NCI-H2107 treated with DMSO at 0.1 percent for 48 hours (cell line): ENCODE measurements at regions not wholly inside any gene's neighbourhood (a gene's known extent, or its start where the extent isn't known, plus 50 kb on each side); places are given as distances from the start of the nearest gene placed in this dataset.
A peak's percentile ranks its signal among the peaks of the same experiment; 100 is the strongest.

Experiments
- DNase-seq: peaks from one replicate; lab custom pipeline; 2025; ENCODE audit not compliant: unreplicated experiment; lab: John Stamatoyannopoulos, UW

DNA sequence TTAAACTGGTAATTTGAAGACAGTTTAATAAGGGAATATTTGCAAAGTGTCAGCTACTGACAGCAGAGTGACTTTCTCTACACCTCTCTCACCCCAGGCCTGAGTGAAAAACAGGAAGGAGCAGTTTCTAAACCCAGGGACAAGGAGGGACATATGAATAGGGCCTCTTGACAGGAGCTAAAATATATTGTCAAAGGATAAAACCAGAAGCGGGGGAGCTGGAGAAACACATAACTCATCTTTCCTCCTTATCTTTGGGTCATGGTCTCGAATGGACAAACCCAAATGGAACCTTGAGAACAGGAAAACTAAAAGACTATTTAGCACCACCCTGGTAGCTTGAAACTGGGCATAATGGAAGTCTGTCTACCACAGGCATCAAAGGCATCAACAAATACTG is 197.5 kb upstream of the FOXA2 start:
- DNase-seq = no peak

DNA sequence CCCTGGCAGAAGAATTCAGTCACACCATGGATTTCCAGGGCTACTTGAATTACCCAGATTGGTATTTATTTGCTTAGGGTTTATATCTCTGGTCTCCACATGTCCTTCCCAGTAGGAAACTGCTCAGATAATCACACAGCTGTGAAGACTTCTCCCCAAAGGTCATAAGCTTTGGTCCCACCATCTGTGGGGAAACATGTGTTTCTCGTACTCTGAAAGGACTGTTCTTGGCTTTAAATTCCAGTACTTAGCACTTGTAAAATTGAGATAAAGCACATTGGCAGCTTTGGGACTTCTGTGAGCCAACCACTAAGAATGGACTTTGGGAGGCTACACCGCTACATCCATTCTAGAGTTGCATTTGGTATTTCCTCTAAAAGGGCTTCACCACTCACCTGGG is 205.3 kb upstream of the FOXA2 start:
- DNase-seq = no peak

DNA sequence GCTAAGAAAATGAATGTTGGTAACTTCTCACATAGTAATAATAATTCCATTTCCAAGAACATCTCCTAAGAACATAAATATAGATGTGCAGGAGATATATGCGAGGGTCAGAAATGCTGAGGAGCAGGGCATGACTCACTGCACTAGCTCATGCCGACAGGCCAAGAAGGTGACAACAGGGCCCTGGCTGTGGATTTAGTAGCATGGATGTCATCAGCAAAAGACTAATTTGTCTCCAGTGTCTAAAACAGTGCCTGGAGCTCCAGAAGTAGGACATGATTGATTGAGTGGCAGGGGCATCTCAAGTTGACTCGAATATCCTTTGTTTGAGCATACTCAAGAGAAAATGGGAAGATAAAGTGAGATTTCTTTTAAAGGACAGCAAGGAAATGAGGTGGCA is 207.0 kb upstream of the FOXA2 start:
- no peak for DNase-seq

DNA sequence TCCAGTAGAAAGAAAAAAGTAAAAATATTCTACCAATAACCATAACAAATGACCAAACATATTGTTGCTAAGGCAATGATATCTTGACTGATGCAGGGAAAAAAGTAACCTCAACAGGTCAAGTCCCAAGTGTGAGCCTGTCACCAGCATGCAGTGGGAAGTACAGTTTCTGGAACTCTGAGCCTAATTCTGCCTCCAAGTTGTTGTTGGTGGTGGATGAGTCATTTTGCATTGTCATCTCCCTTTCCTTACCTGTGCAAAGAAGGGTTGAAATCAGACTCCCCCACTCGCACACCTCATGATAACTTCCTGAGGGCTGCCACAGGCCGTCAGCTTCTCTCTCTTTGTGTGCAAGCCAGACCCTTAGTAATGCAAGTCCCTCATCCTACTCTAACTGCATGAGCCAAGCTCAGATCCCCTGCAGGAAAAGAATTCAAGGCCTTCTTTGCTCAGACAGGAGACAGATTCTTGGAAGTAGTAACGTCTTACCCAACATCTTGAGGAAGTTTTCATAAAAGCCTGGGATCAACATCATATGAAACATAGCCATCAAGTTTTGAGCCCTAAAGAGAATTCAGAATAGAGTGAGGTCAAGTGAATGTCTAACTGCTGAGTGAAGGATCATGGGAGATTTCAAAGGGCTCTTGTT is 207.6 kb upstream of the FOXA2 start:
- no peak for DNase-seq

GRCh38 chr20:22794200-22794599 is 209.8 kb upstream of the FOXA2 start:
- DNase-seq = no peak

DNA sequence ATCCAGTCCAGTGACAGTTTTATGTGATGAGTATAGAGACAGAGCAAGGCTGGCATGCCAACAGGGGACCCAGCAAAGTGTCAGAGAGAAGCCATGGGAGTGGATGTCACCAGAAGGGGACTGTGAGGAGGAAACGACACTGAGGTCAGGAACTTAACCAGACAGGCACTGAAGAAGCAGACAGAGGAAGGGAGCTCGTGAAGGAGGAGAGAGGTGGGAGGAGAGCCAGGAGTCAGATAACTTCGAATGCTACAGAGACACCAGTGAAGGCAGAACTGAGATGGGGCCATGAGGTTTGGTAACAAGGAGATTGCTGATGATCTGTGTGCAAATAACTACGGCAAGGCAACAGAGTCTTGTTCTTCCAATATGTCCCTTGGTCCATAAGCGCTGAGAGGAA is 211.1 kb upstream of the FOXA2 start:
- DNase-seq = no peak

DNA sequence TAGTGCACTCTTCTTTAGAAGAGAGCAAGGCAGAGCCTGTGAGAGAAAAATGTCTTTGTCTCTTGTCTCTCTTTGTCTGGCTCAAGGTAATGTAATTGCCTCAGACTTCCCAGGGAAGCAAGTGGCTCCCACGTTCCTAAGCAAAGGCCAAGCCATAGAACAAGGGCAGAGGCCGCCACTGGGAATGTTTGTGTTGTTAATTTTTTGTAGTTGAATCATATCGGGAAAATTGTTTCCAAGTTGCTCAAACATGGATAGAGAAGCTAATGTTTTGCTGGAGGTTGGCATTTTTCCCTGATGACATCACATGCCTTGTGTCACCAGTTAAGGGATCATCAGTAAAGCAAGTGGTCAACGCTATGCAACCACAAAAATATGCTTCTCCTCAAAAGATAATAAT is 211.5 kb upstream of the FOXA2 start:
- DNase-seq = no peak

GRCh38 chr20:22796469-22797077 is 212.2 kb upstream of the FOXA2 start:
- no peak for DNase-seq

DNA sequence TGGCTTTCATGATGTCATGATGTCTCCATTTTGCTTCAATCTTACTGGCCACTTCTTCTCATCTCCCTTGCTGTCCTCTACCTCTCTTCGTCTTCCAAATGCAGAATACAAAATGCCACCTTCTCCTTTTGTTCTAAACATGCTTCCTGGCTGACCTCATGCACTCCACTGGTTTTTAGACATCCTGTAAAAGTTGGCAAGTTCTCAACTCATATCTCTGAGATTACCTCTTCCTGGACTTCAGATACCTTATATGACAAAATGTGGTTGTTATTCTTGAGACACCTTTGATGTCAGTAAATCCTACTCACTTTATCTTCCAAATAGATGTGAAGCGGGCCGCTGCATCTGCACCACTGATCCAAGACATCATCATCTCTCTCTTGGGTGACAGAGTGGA is 212.7 kb upstream of the FOXA2 start:
- DNase-seq = no peak

DNA sequence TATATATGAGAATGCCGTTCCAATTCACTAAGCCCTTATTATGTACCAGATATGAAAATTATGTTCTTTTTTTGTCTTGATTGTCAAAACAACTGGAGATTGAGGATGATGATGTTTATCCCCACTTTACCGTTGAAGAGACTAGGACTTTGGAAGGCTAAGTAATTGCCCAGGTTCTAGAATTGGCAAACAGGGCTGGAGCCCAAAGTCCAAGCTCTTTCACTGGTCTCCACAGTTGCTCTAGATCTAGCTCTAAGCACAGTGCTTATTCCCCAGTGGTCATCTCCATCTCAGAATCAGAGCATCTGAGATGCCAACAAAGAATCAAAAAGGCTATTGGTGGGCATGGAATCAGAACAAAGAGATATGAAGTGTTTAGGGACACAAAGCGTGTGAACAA is 215.3 kb upstream of the FOXA2 start:
- DNase-seq = no peak

- DNase-seq = no peak
Measured at GRCh38 chr20:22800129-22800528, 215.8 kb upstream of the FOXA2 start.

DNA sequence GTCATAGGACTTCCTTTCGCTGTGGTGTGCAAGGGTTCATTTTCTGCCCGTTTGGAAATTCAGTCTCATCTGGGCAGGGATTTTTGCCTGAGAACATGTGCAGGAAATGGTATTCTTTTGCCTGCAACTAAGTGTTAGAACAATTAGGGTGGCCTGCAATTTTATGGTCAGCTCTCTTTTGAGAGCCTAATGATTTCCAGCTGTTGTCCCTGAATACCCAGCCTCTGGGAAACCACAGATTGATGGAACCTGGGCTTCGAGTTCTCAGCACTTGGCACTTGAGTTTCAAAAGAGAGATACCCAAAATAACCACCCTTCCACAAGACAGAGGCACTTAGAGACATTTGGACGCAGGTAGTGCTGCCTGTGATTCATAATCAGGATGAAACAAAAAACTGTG is 217.2 kb upstream of the FOXA2 start:
- DNase-seq = peak; percentile 11

DNA sequence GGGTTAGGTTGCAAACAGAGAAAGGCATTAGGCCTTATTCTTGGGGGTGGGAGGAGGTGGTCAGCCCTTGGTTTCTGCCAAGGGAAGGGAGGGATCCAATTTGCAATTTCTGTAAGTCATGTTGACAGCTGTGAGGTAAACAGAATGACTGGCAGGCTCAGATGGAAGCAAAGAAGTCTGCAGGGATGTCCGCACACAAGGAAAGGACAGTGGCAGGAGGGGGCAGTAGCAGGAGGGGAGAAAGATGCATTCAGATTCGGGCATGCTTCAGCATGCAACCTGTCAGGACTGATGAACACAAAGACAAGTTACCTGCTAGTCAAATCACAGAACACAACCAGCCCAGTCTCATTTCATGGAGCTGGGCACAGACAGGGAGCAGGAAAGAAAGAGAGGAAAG is 217.9 kb upstream of the FOXA2 start:
- no peak for DNase-seq

DNA sequence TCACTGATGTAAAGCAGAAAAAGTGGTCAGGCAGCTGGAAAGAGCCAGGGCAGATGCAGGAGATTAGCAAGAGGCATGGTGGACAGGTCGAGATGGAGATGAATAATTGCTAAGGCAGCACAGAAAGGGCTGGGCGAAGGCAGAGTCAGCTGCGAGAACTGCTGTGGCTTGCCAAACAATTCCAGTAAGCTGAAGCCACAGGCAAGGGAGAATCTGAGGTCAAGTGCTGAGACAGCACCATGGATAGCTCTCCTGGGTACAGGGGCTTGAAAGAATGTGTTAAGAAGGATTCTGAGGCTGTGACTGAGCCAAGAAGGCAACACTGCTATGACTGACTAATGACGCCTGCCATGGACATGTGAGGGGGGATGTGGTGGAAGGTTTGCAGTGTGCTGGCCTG is 220.8 kb upstream of the FOXA2 start:
- no peak for DNase-seq

DNA sequence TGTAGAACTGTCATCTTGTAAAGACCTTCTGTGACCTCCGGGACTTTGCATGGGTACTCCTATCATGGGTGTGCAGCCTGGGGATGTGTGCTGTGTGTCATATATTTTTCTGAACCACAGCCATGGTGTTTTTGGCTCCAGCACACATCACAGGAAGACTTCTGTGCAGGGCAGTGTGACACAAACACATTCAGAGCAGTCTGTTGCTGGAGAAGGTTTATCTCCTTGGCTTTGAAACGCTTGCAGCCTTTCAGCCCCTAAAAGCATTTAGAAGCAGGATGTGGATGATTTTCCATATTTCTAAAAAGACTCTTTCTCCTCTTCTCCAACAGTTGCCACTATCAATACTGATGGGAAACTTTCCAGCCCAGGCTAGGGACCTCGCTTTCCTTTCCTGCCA is 221.6 kb upstream of the FOXA2 start:
- no peak for DNase-seq

GRCh38 chr20:22807045-22807444 is 222.7 kb upstream of the FOXA2 start:
- DNase-seq = no peak

DNA sequence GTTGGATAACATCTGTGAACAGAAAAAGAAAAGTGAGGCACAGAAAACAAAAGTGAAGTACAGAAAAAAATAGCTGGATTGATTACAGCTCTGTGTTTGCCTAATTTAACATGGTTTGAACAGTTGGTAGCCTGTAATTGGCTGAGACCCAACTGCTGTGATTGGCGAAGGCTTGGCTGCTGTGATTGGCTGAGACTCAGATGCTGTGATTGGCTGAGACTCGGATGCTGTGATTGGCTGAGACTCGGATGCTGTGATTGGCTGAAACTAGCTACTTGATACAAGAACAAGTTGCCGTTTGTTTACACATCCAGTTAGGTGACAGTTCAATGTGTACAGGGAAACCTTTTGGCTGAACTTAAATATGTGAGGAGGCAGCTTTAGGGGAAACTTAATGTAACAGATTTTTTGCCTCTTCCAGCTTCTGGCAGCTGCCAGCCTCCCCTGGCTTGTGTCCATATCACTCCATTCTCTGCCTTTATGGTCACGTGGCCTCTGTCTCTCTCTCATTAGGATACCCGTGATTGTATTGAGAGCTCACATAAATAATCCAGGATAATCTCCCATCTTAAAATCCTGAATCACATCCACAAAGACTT is 223.4 kb upstream of the FOXA2 start:
- no peak for DNase-seq

DNA sequence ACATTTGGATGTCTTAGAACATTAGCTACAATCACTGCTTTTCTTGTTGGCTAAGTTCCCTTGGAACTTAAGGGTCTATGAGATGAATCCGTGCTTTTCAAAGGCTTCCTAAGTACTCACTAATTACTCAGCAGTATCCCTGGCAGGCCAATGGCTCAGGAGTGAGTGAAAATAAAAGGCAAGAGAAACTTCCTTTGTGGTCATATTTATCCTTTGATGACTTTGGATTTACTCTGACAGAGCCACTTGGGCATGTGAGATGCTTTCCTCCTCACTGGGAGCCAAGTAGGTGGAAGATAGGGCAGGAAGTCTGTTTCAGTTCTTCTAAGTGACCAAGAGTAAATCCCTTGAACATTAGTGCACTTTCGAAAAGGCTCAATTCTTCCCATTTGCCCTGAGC is 224.3 kb upstream of the FOXA2 start:
- no peak for DNase-seq

DNA sequence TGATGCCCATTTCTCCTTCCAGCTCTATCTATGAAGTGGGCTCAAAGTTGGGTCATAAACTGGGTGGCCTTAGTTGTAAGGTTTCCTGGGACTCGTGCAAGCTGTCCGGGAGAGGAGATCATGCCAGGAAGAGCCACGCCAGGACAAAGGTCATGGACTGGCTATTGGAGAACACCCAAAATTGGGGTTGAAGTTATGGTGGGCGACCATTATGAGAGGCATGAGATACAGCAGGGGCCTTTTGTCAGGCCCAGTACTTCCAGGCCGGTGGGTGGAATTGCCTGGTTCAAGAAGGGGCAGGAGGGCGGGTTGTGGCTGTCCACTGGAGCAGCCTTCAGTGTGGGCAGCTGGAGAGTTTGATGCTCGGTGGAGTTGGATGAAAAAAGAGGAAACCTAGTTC is 225.1 kb upstream of the SSTR4 start:
- no peak for DNase-seq

DNA sequence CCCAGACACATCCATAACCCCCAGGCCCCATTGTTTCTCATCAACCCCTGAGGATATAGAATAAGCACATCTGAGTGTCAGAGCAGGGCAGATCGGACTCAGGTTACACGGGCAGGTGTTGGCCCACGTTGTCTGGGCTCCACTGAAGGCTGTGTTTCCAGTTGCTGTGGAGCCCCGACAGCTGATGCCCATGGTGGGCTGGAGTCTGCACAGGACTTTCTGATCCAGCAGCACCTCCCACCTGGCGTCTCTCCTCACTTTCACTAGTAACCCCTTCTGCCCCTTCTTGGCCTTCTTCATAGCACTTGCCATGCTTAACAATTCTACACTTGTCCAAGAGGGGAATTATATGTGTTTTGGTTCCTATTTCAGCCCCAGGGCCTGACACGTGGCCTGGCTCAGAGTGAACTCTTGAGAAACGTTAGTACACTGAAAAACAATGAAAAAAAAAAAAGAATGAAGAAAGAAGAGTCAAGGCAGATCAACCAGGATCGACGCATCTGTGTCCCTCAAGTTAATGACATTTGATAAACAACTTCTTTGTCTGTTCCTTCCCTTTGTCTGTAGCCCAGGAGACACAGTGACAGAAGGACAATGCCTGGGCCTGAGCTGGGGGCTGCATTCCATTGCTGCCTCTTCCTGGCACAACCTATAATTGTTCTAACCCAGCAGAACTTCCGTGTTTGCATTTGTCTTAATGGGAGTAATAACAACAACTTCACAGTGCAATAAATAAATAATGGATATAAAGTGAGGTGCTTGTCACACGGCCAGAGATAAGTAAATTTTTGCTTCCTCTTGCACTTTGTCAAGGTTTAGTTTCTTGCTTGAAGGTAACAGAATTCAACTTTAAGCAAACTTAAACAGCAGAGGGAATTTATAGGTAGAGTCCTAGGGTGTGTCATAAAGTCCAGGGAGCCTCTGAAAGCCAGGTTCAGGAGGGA is 224.2 kb upstream of the SSTR4 start:
- DNase-seq = peak; percentile 47

DNA sequence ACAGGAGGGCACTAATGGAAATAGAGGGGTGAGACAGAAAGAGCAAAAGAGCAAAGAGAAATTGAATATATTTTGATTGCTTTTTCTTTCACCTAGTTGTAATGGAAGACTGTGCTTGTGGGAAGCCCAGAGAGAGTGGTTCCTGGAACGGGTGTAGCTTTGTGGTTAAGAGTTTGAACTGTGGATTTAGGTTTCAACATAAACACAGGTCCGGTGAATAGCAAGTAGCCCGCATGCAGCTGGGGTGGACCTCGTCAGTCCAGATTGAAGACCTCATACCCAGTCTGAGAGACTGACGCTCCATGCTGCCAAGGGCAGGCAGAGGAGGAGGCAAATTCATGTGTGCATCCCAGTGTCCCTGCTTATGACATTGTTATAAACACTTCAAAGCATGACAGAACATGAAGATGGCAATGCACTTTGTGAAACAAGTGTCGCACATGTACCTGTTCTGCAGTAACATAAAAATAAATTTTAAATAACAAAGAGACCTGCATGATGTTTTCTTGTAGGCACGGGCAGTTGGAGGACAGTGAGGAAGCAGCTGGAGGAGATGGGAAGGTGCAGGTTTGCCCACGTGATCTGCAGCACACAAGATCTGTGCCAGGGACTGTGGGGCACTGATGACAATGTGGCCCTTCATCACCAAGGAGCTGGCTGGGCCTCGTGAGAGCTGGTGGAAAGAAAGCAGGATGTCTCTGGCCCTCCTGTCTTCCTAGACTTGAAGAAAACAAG is 220.5 kb upstream of the SSTR4 start:
- DNase-seq = peak; percentile 24
